Thymus (tissue), 11 donors: ENCODE measurements at regions not wholly inside any gene's neighbourhood (a gene's known extent, or its start where the extent isn't known, plus 50 kb on each side); places are given as distances from the start of the nearest gene placed in this dataset.

Source experiments
- DNase-seq, 9 donors: peaks; one replicate each; pipeline ENCODE4 v3.0.0-alpha.2; 2013; ENCODE audit warnings: low spot score in 9 of 9, low read depth in 6 of 9, missing footprints in 1 of 9
- H3K27ac ChIP-seq, 2 donors: one replicate each; pipeline ENCODE4 v1.5.1; 2013; ENCODE audit warnings: control low read depth in 1 of 2, low read depth in 1 of 2, low read length in 1 of 2, mild to moderate bottlenecking in 1 of 2, moderate library complexity in 1 of 2
- H3K27me3 ChIP-seq, 2 donors: one replicate each; pipeline ENCODE4 v1.5.1; 2013; ENCODE audit warnings: low read length in 1 of 2; ENCODE audit not compliant: control insufficient read depth in 2 of 2, insufficient read depth in 1 of 2
- H3K36me3 ChIP-seq, 2 donors: one replicate each; pipeline ENCODE4 v1.5.1; 2013; ENCODE audit warnings: low read length in 1 of 2, mild to moderate bottlenecking in 1 of 2, moderate library complexity in 1 of 2; ENCODE audit not compliant: control insufficient read depth in 2 of 2, insufficient read depth in 2 of 2
- H3K4me1 ChIP-seq, 2 donors: one replicate each; pipeline ENCODE4 v1.5.1; 2013; ENCODE audit warnings: low read length in 2 of 2; ENCODE audit not compliant: control insufficient read depth in 2 of 2, insufficient read depth in 2 of 2
- H3K4me3 ChIP-seq, 2 donors: one replicate each; pipeline ENCODE4 v1.5.1; 2013; ENCODE audit warnings: low read length in 2 of 2, control low read depth in 1 of 2, mild to moderate bottlenecking in 1 of 2
- H3K9me3 ChIP-seq, 2 donors: one replicate each; pipeline ENCODE4 v1.5.1; 2013; ENCODE audit warnings: low read length in 1 of 2, mild to moderate bottlenecking in 1 of 2; ENCODE audit not compliant: control insufficient read depth in 2 of 2, insufficient read depth in 1 of 2
- WGBS: extraction: QIAGEN DNeasy Blood & Tissue Kit; methylation state at CpG from one replicate; pipeline ENCODE4 v1.1.7; 2013; 5-methylcytosine and 5-hydroxymethylcytosine counted together
- donor health status: healthy.

DNA sequence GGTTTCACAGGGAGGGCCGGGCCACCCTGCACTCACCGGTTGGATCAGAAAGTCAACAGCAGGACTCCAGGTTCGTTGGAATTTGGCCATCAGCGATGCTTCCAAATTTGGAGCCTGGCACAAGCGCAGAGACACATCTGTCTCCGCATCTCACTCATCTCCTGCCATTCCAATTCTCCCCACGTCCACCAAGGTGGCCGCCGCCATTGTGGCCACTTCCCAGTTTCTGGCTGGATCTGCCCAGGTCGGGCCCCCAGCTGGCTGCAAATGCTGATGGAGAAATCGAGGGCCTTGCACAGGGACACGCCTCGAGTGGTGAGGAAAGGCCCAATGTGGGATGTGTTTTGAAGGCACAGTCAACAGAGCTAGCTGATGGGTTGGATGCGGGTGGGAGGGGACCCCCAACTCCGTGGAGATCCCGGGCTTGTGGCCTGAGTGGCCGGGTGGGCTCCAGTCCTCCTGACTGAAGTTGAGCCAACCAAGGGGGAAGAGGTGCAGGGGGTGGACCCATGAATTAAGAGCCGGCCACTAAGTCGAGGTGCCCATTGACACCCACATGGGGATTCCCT lies 102.7 kb downstream of the CRYAA start:
- Histone ChIP-seq H3K36me3 (no peaks in the 10 kb centered on the region), H3K27me3 (peaks cover 0 to 38% of the 10 kb centered on the region in 2 donors)
- DNase-seq, result no peak

DNA sequence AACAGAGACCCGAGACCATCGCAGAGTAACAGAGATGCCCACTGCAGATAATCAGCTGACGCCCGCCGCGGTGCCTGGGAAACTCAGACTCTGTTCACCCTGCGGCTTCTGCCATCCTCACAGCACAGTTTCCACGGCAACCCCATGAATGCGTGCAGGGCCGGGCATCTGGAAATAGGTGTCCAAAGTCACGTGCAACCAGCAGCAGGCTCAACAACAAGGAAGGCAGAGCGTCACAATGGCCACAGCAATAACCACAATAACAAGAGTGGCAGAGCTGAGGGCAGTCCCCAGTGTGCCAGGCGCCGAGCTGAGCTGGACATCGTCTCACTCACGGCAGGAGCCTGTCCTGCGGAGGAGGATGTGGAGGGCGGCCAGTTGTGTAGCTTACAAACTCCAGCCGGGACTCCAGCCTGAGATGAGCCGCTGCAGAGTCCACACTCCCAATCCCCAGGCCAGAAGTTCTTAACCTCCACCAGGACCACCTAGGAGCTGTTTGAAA lies 102.0 kb downstream of the CRYAA start:
- Histone ChIP-seq H3K4me3 (no peak overlapping the region), H3K27ac (no peak overlapping the region), H3K9me3 (no peaks in the 10 kb centered on the region), H3K27me3 (peaks cover 0 to 33% of the 10 kb centered on the region in 2 donors), H3K4me1 (peaks cover 0 to 6% of the 10 kb centered on the region in 2 donors), H3K36me3 (no peaks in the 10 kb centered on the region)
- DNase-seq, result no peak
- WGBS, result 95% methylated on average over 20 of the region's 20 CpGs

More for the DNA sequence above, 102.7 kb downstream of the CRYAA start:
- H3K9me3 ChIP-seq, result no peaks in the 10 kb centered on the region
- H3K4me3 ChIP-seq, result no peak overlapping the region
- 96% methylated on average over 19 of the region's 19 CpGs for WGBS
- no peak overlapping the region for H3K27ac ChIP-seq
- H3K4me1 ChIP-seq, result peaks cover 0 to 6% of the 10 kb centered on the region in 2 donors

DNA sequence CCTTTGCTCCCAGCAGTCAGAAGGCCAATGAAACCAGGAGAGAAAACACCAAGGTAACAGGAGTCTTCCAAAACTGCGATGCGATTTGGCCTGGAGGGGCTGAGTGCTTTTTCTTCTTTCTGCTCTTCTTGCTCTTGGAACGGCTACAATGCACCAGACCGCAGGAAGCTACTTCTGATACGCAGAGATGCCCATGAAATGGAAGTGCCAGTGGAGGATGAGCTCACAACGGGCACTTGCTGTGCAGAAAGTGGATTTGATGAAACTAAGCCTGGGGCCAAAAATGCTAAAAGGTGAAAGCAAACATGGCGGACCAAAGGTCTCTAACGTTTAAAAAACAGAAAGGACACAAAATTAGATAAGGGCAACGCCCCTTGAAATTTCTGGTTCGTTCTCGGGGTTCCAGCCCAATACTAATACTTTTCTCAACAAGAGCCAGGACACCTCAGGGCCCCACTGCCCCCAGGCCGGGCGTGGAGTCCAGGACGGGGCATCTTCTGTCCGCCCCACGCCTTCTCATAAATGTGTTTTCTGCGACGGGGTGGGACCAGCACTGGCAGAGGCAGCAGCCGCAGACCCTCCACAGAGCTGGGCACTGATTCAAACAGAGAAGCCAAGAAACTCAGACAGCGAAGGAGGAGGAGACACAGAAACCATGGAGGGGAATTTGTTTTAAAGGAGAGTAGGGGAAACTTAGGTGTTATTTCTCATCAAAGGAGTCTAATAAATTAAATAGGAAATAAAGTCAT lies 101.3 kb downstream of the CRYAA start:
- Histone ChIP-seq H3K4me1 (peaks cover 0 to 6% of the 10 kb centered on the region in 2 donors), H3K27ac (no peak overlapping the region), H3K27me3 (peaks cover 0 to 28% of the 10 kb centered on the region in 2 donors), H3K4me3 (no peak overlapping the region), H3K36me3 (no peaks in the 10 kb centered on the region), H3K9me3 (no peaks in the 10 kb centered on the region)
- no peak for DNase-seq
- WGBS, result 93% methylated on average over 20 of the region's 20 CpGs

DNA sequence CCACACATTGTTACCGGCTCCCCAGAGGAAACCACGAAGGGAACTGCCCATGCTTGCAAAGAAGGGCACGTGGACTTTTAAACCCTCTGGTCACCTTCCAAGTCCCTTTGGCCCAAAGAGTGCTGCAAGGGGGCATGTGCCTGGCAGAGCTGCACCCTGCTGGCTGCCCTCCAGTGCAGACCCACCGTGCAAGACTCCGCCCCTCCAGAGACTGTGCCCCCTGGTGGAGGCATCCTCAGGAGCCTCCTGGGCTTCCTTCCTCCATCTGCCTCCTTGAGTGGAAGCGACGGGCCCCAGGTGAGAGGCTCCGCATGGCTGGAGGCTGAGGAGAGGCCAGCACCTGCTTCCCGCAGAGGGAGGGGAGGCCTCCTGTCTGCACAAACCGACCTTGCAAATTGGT lies 100.6 kb downstream of the CRYAA start:
- H3K4me1 ChIP-seq, result peaks cover 0 to 6% of the 10 kb centered on the region in 2 donors
- WGBS, result 81% methylated on average over 10 of the region's 10 CpGs
- H3K36me3 ChIP-seq, result no peaks in the 10 kb centered on the region
- no peaks in the 10 kb centered on the region for H3K9me3 ChIP-seq
- H3K27ac ChIP-seq, result no peak overlapping the region
- peak in 7 of 9 donors; percentile 37 to 76 (median 57) for DNase-seq
- H3K4me3 ChIP-seq, result no peak overlapping the region
- H3K27me3 ChIP-seq, result peaks cover 0 to 21% of the 10 kb centered on the region in 2 donors

DNA sequence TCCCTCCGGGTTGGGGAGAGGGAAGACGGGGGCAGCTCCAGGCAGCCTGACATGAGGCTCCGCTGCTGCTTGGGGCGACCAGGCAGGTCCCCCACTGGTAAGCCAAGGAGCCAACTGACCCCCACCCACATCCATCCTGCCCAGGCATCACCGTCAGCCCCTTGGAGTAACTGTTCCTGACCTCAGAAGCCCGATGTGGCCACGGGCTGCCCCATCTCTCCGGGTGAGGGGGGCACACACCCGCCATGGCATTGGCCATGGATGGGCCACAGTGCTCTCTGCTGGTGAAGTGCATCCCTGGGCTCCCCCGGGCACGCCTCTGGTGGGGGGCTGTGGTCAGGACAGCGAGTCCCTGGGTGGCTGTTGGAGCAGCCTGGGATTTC lies 100.0 kb downstream of the CRYAA start:
- peaks cover 0 to 14% of the 10 kb centered on the region in 2 donors for H3K27me3 ChIP-seq
- no peak for DNase-seq
- no peak overlapping the region for H3K4me3 ChIP-seq
- no peak overlapping the region for H3K27ac ChIP-seq
- H3K4me1 ChIP-seq, result peaks cover 0 to 6% of the 10 kb centered on the region in 2 donors
- no peaks in the 10 kb centered on the region for H3K36me3 ChIP-seq
- WGBS, result 93% methylated on average over 12 of the region's 12 CpGs
- H3K9me3 ChIP-seq, result no peaks in the 10 kb centered on the region

DNA sequence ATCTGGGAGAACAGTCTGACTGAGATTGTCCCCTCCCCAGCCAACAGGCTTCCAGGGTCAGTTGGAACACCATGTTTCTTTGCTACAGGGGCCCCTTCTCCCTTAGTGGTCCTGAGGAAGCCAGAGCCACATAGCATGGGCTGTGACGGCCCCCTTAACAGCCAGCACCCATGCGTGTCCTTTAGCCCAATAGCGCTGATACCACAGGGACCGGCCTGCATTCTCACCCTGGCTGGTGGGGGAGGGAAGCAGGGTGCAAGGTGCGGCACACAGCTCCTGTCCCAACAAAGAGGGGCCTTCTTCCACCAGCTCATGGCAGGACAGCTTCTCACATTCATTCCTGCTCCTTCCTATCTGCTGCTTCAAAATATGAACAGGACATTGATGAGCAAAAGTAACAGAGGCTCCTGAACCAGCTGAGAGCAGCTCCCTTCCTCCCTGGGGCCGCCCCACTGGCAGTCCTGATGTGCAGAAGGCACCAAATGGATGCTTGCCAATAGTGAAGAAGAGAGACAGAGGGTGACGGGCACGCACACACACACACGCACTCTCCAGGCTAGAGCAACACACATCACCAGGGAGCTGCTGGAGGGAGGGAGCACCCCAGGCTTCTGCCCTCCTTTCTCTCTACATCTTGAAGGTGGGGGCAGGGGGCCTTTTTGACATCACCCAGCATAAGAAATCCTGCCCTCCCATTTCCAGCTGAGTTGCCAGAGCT lies 99.4 kb downstream of the CRYAA start:
- no peaks in the 10 kb centered on the region for H3K9me3 ChIP-seq
- DNase-seq, result no peak
- WGBS, result 95% methylated on average over 9 of the region's 9 CpGs
- no peak overlapping the region for H3K27ac ChIP-seq
- no peaks in the 10 kb centered on the region for H3K36me3 ChIP-seq
- peaks cover 0 to 9% of the 10 kb centered on the region in 2 donors for H3K27me3 ChIP-seq
- no peak overlapping the region for H3K4me3 ChIP-seq
- H3K4me1 ChIP-seq, result peaks cover 0 to under 1% of the 10 kb centered on the region in 2 donors

DNA sequence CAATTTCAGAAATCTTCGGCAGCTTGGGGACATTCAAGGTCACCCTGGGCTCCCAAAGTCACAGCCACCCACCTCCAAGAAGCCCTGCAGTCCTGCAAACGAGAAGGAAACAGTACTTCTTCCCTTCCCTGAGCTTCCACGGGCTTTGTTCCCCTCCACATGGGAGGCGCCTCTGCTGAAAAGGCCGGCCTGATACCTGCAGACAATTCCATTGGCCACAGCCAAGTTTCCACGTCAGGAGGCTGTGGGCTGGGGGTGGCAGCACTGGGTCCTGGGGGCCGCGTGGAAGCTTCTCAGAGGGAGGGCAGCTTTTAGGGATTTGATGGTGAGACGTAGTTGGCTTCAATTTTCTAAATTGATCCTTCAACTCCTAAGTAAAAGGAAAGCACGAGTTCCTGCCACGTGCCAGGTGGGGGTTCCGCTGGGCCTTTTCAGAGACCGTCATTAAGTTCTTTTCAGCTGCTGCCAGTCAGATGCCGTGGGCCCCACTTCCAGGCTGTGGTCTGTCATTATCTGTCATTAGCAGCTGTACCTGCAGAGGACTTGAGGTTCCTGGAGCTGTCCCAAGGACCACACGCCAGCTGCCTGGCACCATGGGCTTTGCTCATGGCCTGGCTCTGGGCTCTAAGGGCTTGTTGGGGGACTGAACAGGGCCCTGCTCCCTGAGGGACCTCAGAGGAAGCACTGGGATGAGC lies 98.7 kb downstream of the CRYAA start:
- H3K27me3 ChIP-seq, result peaks cover 0 to 2% of the 10 kb centered on the region in 2 donors
- WGBS, result 85% methylated on average over 15 of the region's 15 CpGs
- no peak overlapping the region for H3K4me3 ChIP-seq
- no peak overlapping the region for H3K27ac ChIP-seq
- no peak for DNase-seq
- peaks cover under 1 to 2% of the 10 kb centered on the region in 2 donors for H3K9me3 ChIP-seq
- H3K4me1 ChIP-seq, result no peaks in the 10 kb centered on the region
- H3K36me3 ChIP-seq, result no peaks in the 10 kb centered on the region

DNA sequence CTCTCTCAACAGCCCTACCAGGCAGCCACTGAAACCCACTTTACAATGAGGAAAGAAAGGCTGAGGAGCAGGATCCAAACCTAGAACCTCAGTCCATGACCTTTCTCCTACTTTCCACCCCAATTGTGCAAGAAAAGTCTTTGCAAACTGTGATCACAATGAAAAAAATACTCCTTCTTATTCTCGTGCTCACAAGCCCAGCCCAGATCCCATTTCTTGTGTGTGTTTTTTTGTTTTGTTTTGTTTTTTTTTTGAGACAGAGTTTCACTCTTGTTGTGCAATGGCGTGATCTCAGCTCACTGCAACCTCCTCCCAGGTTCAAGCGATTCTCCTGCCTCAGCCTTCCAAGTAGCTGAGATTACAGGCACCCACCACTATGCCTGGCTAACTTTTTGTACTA lies 97.7 kb downstream of the CRYAA start:
- Histone ChIP-seq H3K27me3 (no peaks in the 10 kb centered on the region), H3K4me1 (no peaks in the 10 kb centered on the region), H3K4me3 (no peak overlapping the region), H3K27ac (no peak overlapping the region), H3K9me3 (peaks cover 1 to 6% of the 10 kb centered on the region in 2 donors), H3K36me3 (no peaks in the 10 kb centered on the region)
- no peak for DNase-seq
- 97% methylated on average over 3 of the region's 3 CpGs for WGBS
